ENCODE measurements at regions not wholly inside any gene's neighbourhood (a gene's known extent, or its start where the extent isn't known, plus 50 kb on each side); places are given as distances from the start of the nearest gene placed in this dataset.

GRCh38 chr16:51431517-51432241 is 280.6 kb upstream of the SALL1 start:
- DNase-seq (ENCODE audit: low read depth, low spot score), result peak; percentile 46

DNA sequence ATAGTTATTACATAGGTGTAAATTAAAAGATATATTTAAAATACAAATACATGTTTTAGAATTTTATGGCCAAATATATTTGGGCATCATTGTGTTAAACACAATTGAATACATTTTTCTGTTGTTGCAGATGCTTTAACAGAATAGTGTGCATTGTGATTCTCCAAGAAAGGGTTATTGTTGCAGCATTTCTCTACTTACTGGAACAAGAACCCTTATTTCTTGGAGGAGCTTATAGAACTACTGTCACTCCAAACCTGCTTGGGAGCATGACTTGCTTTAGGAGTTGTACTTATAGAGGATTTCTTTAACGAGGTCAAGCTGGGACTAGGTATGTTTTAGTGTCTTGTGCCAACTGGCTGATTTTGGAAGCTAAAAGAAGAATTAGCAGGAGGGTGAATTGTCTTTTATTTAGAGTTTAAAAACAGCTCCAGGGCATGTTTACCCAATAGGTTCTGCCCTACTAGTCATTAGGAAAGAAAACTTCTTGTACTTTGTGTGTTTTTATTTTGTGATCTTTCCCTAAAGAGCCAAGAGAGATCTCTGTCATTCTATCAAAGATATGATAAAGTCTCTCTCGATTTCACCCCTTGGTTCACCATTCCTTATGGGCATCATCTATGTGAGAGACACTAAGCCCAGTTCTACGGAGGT is 279.8 kb upstream of the SALL1 start:
- no peak for DNase-seq (ENCODE audit: low read depth, low spot score)

- DNase-seq (ENCODE audit: low read depth, low spot score), result no peak
These were observed 278.0 kb upstream of the SALL1 start for GRCh38 chr16:51429041-51429440.

DNA sequence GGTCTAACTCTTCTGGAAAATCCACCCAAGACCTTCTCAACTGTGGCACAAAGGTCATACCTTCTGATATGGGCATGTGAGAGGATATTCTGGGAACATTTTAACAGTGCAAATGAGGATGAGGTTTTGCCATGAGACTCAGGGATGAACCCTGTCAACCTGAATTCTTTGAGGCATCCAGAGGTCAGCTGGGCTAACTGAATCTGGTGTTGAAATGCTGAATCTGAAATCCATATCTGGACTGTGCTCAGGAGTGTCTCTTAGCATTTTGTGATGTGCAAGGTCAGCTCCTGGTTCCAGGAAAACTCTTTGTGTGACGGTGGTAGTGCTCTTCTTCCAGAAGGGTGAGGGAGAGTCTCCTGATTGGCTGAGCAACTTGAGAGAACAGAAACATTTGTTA is 276.0 kb upstream of the SALL1 start:
- no peak for DNase-seq (ENCODE audit: low read depth, low spot score)

- DNase-seq (ENCODE audit: low read depth, low spot score), result no peak
These were observed 275.2 kb upstream of the SALL1 start for GRCh38 chr16:51426276-51426675.

DNA sequence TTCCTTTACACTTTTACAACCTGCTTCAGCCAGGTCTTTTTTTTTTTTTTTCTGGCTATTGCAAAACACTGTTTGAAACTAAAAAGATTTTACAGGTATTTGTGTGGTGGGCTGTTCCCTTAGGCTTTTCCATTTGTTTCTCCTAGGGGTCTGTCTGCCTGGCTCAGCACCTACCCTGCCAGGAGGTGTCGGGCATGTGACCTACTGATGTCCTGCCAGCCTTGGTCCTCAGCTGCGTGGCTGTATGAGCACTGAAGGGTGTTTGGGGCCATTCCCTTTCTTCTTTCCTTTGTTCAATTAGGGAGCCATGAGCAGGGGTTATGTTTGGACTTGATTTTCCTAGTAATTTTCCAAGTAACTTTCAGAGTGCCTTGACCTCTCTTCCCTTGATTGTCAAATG is 269.2 kb upstream of the SALL1 start:
- no peak for DNase-seq (ENCODE audit: low read depth, low spot score)

GRCh38 chr16:51419768-51420167 is 268.7 kb upstream of the SALL1 start:
- DNase-seq (ENCODE audit: low read depth, low spot score), result no peak

- no peak for DNase-seq (ENCODE audit: low read depth, low spot score)
These were observed 267.2 kb upstream of the SALL1 start for GRCh38 chr16:51418258-51418657.

DNA sequence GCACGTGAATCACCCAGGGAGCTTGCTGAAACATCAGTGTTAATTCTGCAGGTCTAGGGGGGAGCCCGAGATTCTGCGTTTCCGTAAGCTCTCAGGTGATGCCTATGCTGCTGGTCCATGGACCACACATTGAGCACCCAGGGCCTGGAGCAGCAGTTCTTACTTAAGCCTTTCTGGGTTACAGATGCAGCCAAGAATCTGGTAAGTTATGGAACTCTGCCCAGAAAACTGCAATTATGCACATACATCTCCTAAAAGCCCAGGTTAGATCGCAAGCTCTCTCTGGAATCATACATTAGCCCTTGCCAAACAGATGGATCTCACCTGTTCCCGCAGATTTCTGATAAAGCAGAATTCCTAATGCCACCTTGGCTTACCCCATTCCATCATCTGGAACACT is 265.9 kb upstream of the SALL1 start:
- DNase-seq (ENCODE audit: low read depth, low spot score), result no peak

GRCh38 chr16:51410125-51410524 is 259.1 kb upstream of the SALL1 start:
- no peak for DNase-seq (ENCODE audit: low read depth, low spot score)

DNA sequence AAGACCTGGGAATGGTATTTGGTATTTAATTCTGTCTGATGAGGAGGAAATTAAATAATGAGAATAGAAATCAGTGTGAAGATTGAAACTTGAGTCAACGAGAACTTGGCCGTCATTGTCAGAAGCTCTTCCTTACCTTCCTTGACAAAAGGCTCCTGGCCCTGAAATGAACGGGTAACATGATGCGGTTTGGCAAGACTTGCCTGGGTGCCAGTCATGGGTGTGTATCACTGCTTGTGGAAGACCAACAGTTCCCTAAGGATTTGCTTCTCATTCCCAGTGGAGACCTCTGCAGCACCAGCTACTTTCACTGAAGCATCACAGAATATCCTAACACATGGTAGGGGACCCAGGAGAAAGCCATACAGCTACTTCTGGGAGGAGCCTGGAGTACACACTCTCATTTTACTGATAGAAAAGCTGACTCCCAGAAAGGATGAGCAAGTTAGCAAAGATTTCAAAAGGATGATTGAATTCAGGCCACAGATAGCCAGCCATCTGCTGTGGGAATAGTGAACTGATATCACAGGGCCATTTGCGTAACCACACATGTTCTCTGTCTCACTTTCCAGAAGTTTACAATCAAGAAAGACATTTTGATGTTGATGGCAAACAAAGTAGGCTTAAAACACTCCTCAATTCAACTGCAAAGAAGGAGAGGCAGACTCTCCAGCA is 258.1 kb upstream of the SALL1 start:
- no peak for DNase-seq (ENCODE audit: low read depth, low spot score)

GRCh38 chr16:51408357-51408756 is 257.3 kb upstream of the SALL1 start:
- no peak for DNase-seq (ENCODE audit: low read depth, low spot score)

DNA sequence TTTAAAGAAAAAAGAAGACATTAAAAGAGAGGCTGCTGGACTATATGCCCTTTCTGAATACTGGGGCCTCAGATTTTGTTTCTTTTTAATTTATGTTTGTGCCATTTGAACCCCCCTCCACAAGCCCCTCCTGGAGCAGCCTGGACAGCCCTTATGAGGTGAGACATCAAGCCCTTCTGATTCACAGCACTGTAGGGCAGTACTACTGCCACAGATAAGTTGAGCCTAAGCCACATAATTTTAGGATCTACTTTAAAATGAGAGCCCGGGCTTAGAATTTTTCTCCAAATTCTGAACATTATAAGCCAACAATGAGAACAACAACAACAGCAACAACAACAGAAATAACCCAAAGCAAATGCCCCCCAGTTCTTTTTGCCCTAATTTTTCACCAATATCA is 256.9 kb upstream of the SALL1 start:
- no peak for DNase-seq (ENCODE audit: low read depth, low spot score)

DNA sequence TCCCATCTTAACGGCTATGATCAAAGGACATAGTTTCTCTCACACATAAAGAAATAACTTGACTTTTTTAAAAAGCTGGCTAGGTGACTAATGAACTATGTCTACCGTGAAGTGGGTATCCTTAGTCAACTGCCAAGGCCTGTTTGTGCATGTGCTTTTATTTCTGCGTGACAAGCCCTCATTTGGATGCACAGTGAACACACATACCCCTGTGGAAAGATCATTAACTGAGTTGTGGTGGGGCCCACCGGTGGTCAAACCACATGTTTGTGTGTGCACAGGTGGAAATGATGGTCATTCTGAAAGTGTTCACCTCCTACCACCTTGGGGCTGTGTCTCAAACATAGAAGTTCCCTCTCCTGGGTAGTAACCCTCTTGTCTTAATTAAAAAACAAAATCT is 256.1 kb upstream of the SALL1 start:
- DNase-seq (ENCODE audit: low read depth, low spot score), result no peak

DNA sequence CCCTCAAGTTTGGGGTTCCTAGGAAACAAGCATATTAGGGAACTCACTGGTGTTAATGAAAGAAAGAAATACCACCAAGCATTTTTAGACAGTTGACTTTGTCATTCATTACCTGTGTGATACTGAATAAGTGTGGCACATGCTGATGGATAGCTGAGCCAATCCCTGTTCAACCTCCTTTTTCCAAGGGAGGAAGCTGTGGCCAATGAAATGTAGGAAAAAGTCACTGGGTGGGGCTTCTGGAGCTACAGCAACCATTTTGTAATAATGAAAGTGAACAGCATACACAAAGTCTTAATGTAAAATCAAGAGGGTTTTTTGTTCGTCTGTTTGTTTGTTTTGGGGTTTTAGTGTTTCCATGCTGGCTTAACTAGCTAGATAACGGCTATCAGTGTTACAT is 254.3 kb upstream of the SALL1 start:
- DNase-seq (ENCODE audit: low read depth, low spot score), result no peak

- no peak for DNase-seq (ENCODE audit: low read depth, low spot score)
These were observed 253.3 kb upstream of the SALL1 start for GRCh38 chr16:51404386-51404785.

- DNase-seq (ENCODE audit: low read depth, low spot score), result no peak
These were observed 251.7 kb upstream of the SALL1 start for GRCh38 chr16:51402785-51403184.

DNA sequence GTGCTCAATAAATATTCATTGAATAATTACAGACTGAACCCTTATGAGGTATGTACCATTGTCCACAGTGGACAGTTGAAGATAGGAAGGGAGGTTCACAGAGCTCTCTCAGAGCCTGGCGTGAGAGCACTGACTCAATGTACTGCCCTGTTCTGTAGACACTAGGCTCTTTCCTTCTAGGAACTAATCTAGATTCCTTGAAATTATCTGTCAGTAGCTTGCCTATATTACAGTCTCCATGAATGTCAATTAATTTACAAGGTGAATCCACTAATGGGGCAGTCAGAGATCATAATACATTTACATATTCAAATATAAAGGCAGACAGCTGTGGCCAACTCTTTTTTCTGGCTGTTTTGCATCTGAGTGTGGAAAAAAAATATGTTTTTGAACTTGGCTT is 251.2 kb upstream of the SALL1 start:
- no peak for DNase-seq (ENCODE audit: low read depth, low spot score)

GRCh38 chr16:51401673-51402072 is 250.6 kb upstream of the SALL1 start:
- DNase-seq (ENCODE audit: low read depth, low spot score), result no peak

- DNase-seq (ENCODE audit: low read depth, low spot score), result no peak
These were observed 249.0 kb upstream of the SALL1 start for GRCh38 chr16:51399908-51400670.

- DNase-seq (ENCODE audit: low read depth, low spot score), result no peak
These were observed 243.4 kb upstream of the SALL1 start for GRCh38 chr16:51394421-51394820.

- DNase-seq (ENCODE audit: low read depth, low spot score), result no peak
These were observed 242.4 kb upstream of the SALL1 start for GRCh38 chr16:51393381-51394005.
